ENCODE measurements at regions not wholly inside any gene's neighbourhood (a gene's known extent, or its start where the extent isn't known, plus 50 kb on each side); places are given as distances from the start of the nearest gene placed in this dataset.
A peak's percentile ranks its signal among the peaks of the same experiment; 100 is the strongest.
"Not testable (repeated sequence)": the region's sequence is repeated elsewhere in the genome, so short reads cannot be mapped to it uniquely, and the experiment has no call there.

DNA sequence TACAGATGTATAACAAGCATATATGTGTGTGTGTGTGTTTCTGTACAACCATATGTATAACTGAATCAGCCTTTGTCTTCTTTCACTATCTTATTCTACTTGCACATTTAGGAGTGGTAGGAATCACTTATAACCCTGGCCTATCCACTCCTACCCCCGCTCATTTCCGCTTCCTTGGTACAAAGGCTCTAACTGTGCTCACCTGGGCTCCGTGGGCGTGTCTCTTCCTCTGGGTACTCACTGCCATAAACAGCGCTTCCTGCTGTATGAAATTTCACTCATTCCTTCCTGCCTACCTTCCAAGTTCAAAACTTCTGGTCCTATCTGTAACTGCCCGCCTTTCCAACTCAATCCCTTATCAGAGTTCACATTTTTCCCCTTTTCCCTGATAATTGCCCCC is 815.5 kb downstream of the EPHA4 start:
- no peaks in the 10 kb centered on the region for H3K36me3 Mint-ChIP-seq (ENCODE audit: insufficient read depth, unreplicated experiment)
- H3K27me3 Mint-ChIP-seq (ENCODE audit: insufficient read depth, unreplicated experiment): no peaks in the 10 kb centered on the region
- H3K27ac Mint-ChIP-seq (ENCODE audit: low read depth, unreplicated experiment): peak overlapping the region; percentile 20
- no peaks in the 10 kb centered on the region for H3K9me3 Mint-ChIP-seq (ENCODE audit: unreplicated experiment)
- no peak overlapping the region for H3K4me3 Mint-ChIP-seq (ENCODE audit: unreplicated experiment)
- no TSS peak for BruUV-seq (replicated peaks)
- intact Hi-C loops (cut with micrococcal nuclease): no loop called here
- no peak for DNase-seq (ENCODE audit: unreplicated experiment)
- TF ChIP-seq, protein P1, sequence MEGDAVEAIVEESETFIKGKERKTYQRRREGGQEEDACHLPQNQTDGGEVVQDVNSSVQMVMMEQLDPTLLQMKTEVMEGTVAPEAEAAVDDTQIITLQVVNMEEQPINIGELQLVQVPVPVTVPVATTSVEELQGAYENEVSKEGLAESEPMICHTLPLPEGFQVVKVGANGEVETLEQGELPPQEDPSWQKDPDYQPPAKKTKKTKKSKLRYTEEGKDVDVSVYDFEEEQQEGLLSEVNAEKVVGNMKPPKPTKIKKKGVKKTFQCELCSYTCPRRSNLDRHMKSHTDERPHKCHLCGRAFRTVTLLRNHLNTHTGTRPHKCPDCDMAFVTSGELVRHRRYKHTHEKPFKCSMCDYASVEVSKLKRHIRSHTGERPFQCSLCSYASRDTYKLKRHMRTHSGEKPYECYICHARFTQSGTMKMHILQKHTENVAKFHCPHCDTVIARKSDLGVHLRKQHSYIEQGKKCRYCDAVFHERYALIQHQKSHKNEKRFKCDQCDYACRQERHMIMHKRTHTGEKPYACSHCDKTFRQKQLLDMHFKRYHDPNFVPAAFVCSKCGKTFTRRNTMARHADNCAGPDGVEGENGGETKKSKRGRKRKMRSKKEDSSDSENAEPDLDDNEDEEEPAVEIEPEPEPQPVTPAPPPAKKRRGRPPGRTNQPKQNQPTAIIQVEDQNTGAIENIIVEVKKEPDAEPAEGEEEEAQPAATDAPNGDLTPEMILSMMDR (IDR thresholded peaks at IDR 0.05; ENCODE audit: unreplicated experiment): no peak
- peaks cover 7% of the 10 kb centered on the region for H3K4me1 Mint-ChIP-seq (ENCODE audit: insufficient read depth, unreplicated experiment)
- ChIA-PET CTCF (no interaction called here), POLR2A (no interaction called here)

DNA sequence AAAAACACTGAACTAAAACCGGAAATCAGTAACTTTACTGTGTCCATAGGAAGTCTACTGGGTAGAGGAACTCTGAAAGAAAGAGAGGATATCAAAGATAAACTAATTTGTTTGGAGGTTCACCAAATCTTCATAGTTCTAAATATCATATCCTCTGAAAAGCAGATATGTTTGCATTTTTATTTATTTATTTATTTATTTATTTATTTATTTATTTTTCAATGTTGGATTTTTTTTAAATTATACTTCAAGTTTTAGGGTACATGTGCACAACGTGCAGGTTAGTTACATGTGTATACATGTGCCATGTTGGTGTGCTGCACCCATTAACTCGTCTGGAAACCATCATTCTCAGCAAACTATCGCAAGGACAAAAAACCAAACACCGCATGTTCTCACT is 813.7 kb downstream of the EPHA4 start:
- BruUV-seq (replicated peaks); H3K36me3 Mint-ChIP-seq (ENCODE audit: insufficient read depth, unreplicated experiment); DNase-seq (ENCODE audit: unreplicated experiment); H3K27me3 Mint-ChIP-seq (ENCODE audit: insufficient read depth, unreplicated experiment); H3K27ac Mint-ChIP-seq (ENCODE audit: low read depth, unreplicated experiment); H3K9me3 Mint-ChIP-seq (ENCODE audit: unreplicated experiment); H3K4me3 Mint-ChIP-seq (ENCODE audit: unreplicated experiment); CTCF ChIA-PET; intact Hi-C loops (cut with micrococcal nuclease); H3K4me1 Mint-ChIP-seq (ENCODE audit: insufficient read depth, unreplicated experiment); POLR2A ChIA-PET: not testable (repeated sequence)

DNA sequence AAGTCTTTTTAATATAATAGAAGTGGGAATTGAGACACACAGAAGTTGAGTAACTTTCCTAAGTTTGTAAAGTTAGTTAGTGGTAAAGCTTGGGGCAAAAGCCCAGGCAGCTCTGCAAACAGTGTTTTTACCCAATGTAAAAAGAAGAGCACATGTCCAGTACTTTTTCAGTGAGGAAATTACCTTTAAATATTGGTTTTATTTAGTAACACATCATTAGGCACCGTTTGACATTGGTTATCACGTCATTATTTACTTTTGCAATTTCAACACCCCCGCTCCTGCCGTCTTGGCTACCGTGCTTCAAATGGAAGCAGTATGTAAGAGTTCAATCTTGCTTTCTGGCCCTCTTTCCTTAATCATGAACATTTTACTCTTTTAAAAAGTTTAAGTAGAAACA is 807.9 kb downstream of the EPHA4 start:
- POLR2A ChIA-PET: no interaction called here
- H3K9me3 Mint-ChIP-seq (ENCODE audit: unreplicated experiment): no peaks in the 10 kb centered on the region
- CTCF ChIA-PET: no interaction called here
- TF ChIP-seq, protein P1 (IDR thresholded peaks at IDR 0.05; ENCODE audit: unreplicated experiment): no peak
- H3K36me3 Mint-ChIP-seq (ENCODE audit: insufficient read depth, unreplicated experiment): no peaks in the 10 kb centered on the region
- BruUV-seq (replicated peaks): no TSS peak
- intact Hi-C loops (cut with micrococcal nuclease): no loop called here
- H3K27me3 Mint-ChIP-seq (ENCODE audit: insufficient read depth, unreplicated experiment): no peaks in the 10 kb centered on the region
- H3K4me1 Mint-ChIP-seq (ENCODE audit: insufficient read depth, unreplicated experiment): no peaks in the 10 kb centered on the region
- no peak overlapping the region for H3K27ac Mint-ChIP-seq (ENCODE audit: low read depth, unreplicated experiment)
- no peak overlapping the region for H3K4me3 Mint-ChIP-seq (ENCODE audit: unreplicated experiment)
- no peak for DNase-seq (ENCODE audit: unreplicated experiment)

DNA sequence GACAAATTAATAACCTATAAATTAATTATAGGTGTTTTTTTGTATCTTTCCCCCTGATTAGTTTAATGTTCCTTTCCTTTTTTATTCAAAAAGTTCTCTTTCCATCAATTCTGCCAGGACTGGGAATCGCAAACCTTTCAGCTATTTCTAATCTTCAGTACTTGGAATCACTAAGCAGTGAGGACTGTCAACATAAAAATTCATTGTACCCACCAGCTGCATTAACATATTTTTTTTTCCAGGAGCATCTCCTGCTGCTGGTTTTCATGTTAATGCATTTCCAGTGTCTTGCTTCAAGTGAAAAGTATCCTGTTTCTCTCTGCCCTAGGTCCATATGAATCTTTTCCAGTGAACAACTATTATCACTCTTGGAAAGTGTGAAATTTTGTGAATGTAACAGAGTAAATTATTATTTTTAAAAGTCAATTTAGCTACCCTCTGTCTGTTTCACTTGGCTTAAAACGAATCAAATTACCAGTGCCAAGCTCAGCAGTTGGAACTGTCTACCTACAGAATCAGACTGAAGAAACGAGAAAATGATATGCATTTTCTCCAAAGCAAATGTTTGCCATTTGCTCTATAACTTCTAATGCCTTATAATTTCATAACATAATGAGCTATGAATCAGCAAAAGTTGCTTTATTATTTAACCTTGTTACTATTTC is 804.4 kb downstream of the EPHA4 start:
- Mint-ChIP-seq H3K4me1 (ENCODE audit: insufficient read depth, unreplicated experiment) (no peaks in the 10 kb centered on the region), H3K27me3 (ENCODE audit: insufficient read depth, unreplicated experiment) (no peaks in the 10 kb centered on the region), H3K27ac (ENCODE audit: low read depth, unreplicated experiment) (no peak overlapping the region), H3K36me3 (ENCODE audit: insufficient read depth, unreplicated experiment) (no peaks in the 10 kb centered on the region), H3K9me3 (ENCODE audit: unreplicated experiment) (no peaks in the 10 kb centered on the region), H3K4me3 (ENCODE audit: unreplicated experiment) (no peak overlapping the region)
- CTCF ChIA-PET: interaction anchor here (0.5 to 0.7 kb wide), 2 partner anchors 9 to 92 kb away, joined by 3 read pairs; no protein-coding TSS in a partner anchor
- TF ChIP-seq, protein P1 (IDR thresholded peaks at IDR 0.05; ENCODE audit: unreplicated experiment): no peak
- no TSS peak for BruUV-seq (replicated peaks)
- intact Hi-C loops (cut with micrococcal nuclease): no loop called here
- POLR2A ChIA-PET: interaction anchor here (0.6 kb wide), 1 partner anchor 9 kb away, joined by 3 read pairs; no protein-coding TSS in a partner anchor
- DNase-seq (ENCODE audit: unreplicated experiment): no peak
